ENCODE measurements at regions not wholly inside any gene's neighbourhood (a gene's known extent, or its start where the extent isn't known, plus 50 kb on each side); places are given as distances from the start of the nearest gene placed in this dataset.

DNA sequence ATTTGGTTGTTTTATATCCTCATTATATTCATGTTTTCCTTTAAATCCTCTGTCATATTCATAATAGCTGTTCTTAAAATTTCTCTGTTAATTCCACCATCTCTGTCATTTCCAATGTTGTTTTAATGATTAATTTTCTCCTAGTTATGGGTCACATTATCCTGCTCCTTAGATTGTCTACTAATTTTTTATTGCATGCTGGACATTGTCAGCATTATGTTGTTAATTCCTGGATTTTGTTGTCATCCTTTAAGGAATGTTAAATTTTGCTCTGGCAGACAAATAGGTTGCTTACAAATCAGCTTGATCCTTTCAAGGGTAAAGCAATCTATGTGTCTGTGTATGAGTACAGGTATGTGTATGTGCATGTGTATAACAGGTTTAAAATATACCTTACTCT is 393.8 kb upstream of the POU3F1 start:
- TF ChIP-seq, protein P1, sequence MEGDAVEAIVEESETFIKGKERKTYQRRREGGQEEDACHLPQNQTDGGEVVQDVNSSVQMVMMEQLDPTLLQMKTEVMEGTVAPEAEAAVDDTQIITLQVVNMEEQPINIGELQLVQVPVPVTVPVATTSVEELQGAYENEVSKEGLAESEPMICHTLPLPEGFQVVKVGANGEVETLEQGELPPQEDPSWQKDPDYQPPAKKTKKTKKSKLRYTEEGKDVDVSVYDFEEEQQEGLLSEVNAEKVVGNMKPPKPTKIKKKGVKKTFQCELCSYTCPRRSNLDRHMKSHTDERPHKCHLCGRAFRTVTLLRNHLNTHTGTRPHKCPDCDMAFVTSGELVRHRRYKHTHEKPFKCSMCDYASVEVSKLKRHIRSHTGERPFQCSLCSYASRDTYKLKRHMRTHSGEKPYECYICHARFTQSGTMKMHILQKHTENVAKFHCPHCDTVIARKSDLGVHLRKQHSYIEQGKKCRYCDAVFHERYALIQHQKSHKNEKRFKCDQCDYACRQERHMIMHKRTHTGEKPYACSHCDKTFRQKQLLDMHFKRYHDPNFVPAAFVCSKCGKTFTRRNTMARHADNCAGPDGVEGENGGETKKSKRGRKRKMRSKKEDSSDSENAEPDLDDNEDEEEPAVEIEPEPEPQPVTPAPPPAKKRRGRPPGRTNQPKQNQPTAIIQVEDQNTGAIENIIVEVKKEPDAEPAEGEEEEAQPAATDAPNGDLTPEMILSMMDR (IDR thresholded peaks at IDR 0.05): no peak
- TF ChIP-seq EZH2 (IDR thresholded peaks at IDR 0.05) (no peak), EZH2phosphoT487 (IDR thresholded peaks at IDR 0.05) (no peak)
